HepG2 (cell line): ENCODE measurements at regions not wholly inside any gene's neighbourhood (a gene's known extent, or its start where the extent isn't known, plus 50 kb on each side); places are given as distances from the start of the nearest gene placed in this dataset.

Source experiments
- ATAC-seq: fragments of 200-7000 bp; cut with Tn5 transposase; 3 replicates; pipeline ENCODE4 v1.9.1; 2020; ENCODE audit warnings: mild to moderate bottlenecking, moderate library complexity
- BruUV-seq: library from RNA; stranded (reverse); fragments of 400-500 nt; replicated peaks from 2 replicates; lab custom pipeline; 2021; lab: Mats Ljungman, UMichigan
- CTCF ChIA-PET: fragments of 300-600 bp; formaldehyde crosslinking; extraction: SDS; loops from one replicate; lab custom pipeline; 2021; ENCODE audit warnings: low total read pairs, inconsistent platforms, low intra/inter-chr PET ratio; lab: Yijun Ruan, JAX
- POLR2A ChIA-PET: fragments of 350-600 bp; sonication (Branson Sonifier 250); formaldehyde crosslinking; loops from one replicate; lab custom pipeline; 2020; ENCODE audit warnings: antibody characterized with exemption, inconsistent platforms; lab: Yijun Ruan, JAX
- DNase-seq: peaks from one replicate; pipeline ENCODE4 v3.0.0-alpha.2; 2015; ENCODE audit warnings: low spot score
- FAIRE-seq: peaks from 3 replicates; lab custom pipeline; 2011; peaks lifted over from hg19 to GRCh38; lab: Jason Lieb, UNC
- H2AFZ ChIP-seq: one replicate; pipeline ENCODE4 v1.6.1; 2011; ENCODE audit warnings: low read length, inconsistent platforms
- H3K27ac ChIP-seq: fragments of 300-600 bp; 3 replicates; pipeline ENCODE4 v1.8.0; 2011; ENCODE audit warnings: mixed run types, mild to moderate bottlenecking, mixed read lengths, low read length, inconsistent platforms; ENCODE audit not compliant: insufficient read depth; ENCODE audit errors: extremely low read length
- H3K27me3 ChIP-seq, 2 experiments: fragments of 200-600 bp in 1 of 2; 2 replicates in 1 of 2; 3 replicates in 1 of 2; pipeline versions ENCODE4 v1.6.0 to v1.8.0; 2011; ENCODE audit warnings: low read length in 2 of 2, mild to moderate bottlenecking in 2 of 2, moderate library complexity in 2 of 2, inconsistent platforms in 1 of 2; ENCODE audit not compliant: insufficient read depth in 2 of 2, control insufficient read depth in 1 of 2
- H3K36me3 ChIP-seq, 2 experiments: fragments of 200-600 bp in 1 of 2; replicated peaks in 1 of 2; 2 replicates in 1 of 2; 3 replicates in 1 of 2; pipeline versions ENCODE4 v1.5.1 to v1.8.0; 2011; ENCODE audit warnings: low read length in 2 of 2, inconsistent platforms in 1 of 2; ENCODE audit not compliant: insufficient read depth in 2 of 2, control insufficient read depth in 1 of 2
- H3K4me1 ChIP-seq: 2 replicates; pipeline ENCODE4 v1.5.1; 2012; ENCODE audit warnings: low read length, inconsistent platforms; ENCODE audit not compliant: insufficient read depth
- H3K4me2 ChIP-seq: 2 replicates; pipeline ENCODE4 v1.6.0; 2011; ENCODE audit warnings: low read depth, low read length, inconsistent platforms
- H3K4me3 ChIP-seq, 3 experiments: fragments of 200-600 bp in 1 of 3; sonication (generic), shearing (Covaris generic) in 1 of 3; replicated peaks in 1 of 3; 2 replicates each; pipeline ENCODE4 v1.5.1; 2011 to 2016; ENCODE audit warnings: low read length in 3 of 3, inconsistent platforms in 2 of 3, low read depth in 2 of 3, mild to moderate bottlenecking in 2 of 3, control low read depth in 1 of 3, mixed read lengths in 1 of 3; ENCODE audit not compliant: insufficient read depth in 1 of 3
- H3K79me2 ChIP-seq: one replicate; pipeline ENCODE4 v1.6.1; 2011; ENCODE audit warnings: low read length, inconsistent platforms; ENCODE audit not compliant: insufficient read depth
- H3K9ac ChIP-seq: 2 replicates; pipeline ENCODE4 v1.6.0; 2011; ENCODE audit warnings: mild to moderate bottlenecking, low read depth, low read length, inconsistent platforms; ENCODE audit not compliant: insufficient read depth
- H3K9me3 ChIP-seq: 2 replicates; pipeline ENCODE4 v1.5.1; 2012; ENCODE audit warnings: mild to moderate bottlenecking, low read length
- H4K20me1 ChIP-seq: 2 replicates; pipeline ENCODE4 v1.6.0; 2011; ENCODE audit warnings: inconsistent platforms, mild to moderate bottlenecking, low read length, moderate library complexity; ENCODE audit not compliant: insufficient read depth
- AKNA ChIP-seq: sonication (generic); formaldehyde crosslinking; IDR thresholded peaks from 2 replicates; pipeline ENCODE4 v1.4.0; 2020; ENCODE audit warnings: missing genetic modification reagents, borderline replicate concordance
- TOPORS ChIP-seq: sonication (generic); formaldehyde crosslinking; IDR thresholded peaks from 2 replicates; pipeline ENCODE4 v1.8.0; 2023; ENCODE audit warnings: mild to moderate bottlenecking, missing genetic modification reagents
- ZNF124 ChIP-seq: sonication (generic); formaldehyde crosslinking; IDR thresholded peaks from 2 replicates; pipeline ENCODE4 v1.4.0; 2020; ENCODE audit warnings: missing genetic modification reagents
- ZNF280D ChIP-seq: sonication (generic); formaldehyde crosslinking; IDR thresholded peaks from 2 replicates; pipeline ENCODE4 v1.5.1; 2020; ENCODE audit warnings: mild to moderate bottlenecking, missing genetic modification reagents
- ZNF614 ChIP-seq: IDR thresholded peaks from 2 replicates; pipeline ENCODE4 v1.6.1; 2018; ENCODE audit warnings: missing biosample characterization, missing genetic modification reagents, inconsistent platforms, borderline replicate concordance
- WGBS: methylation state at CpG from one replicate; pipeline ENCODE4 v1.1.6; 2017; ENCODE audit warnings: low lambda C conversion rate; 5-methylcytosine and 5-hydroxymethylcytosine counted together
- in situ Hi-C: cut with HindIII; loops from 2 replicates; pipeline ENCODE4 v1.10.0; 2017; ENCODE audit warnings: low pct_unique_long_range_greater_than_20kb; ENCODE audit not compliant: extremely low pct_ligation_motif_present
- intact Hi-C: fragments of 100-400 bp; cut with micrococcal nuclease; formaldehyde crosslinking; loops from one replicate; pipeline ENCODE4 v1.10.0; 2022; ENCODE audit not compliant: unreplicated experiment

- no peak for TF ChIP-seq AKNA (CRISPR knock-in tag)
- TF ChIP-seq ZNF614, result no peak
- no peak for TF ChIP-seq ZNF280D (CRISPR knock-in tag)
Observed at GRCh38 chr16:49204191-49204590, 77.4 kb downstream of the CBLN1 start (continued).

GRCh38 chr16:49203361-49203760 is 78.3 kb downstream of the CBLN1 start:
- no peak overlapping the region for H3K4me2 ChIP-seq
- DNase-seq (no peak), FAIRE-seq (no peak), ATAC-seq (no peak)
- H3K27ac ChIP-seq, result no peak overlapping the region
- in situ Hi-C loops, result no loop called here
- no peaks in the 10 kb centered on the region for H4K20me1 ChIP-seq
- H3K4me1 ChIP-seq, result no peaks in the 10 kb centered on the region
- H3K27me3 ChIP-seq, result 0 out of 5 replicates have a peak, but pooled peaks cover 0 to 2% of the 10 kb centered on the region in 2 experiments
- no peaks in the 10 kb centered on the region for H3K9me3 ChIP-seq
- H3K4me3 ChIP-seq, result no peak overlapping the region
- ChIA-PET POLR2A (no interaction called here), CTCF (no interaction called here)
- no peaks in the 10 kb centered on the region for H3K79me2 ChIP-seq
- H3K9ac ChIP-seq, result no peak overlapping the region
- no peaks in the 10 kb centered on the region for H3K36me3 ChIP-seq
- no peak overlapping the region for H2AFZ ChIP-seq
- TF ChIP-seq ZNF124, result no peak
- no peak for TF ChIP-seq TOPORS (CRISPR knock-in tag)
- WGBS, result 14% methylated on average over 3 of the region's 3 CpGs
- intact Hi-C loops, result no loop called here
- no TSS peak for BruUV-seq
